ENCODE measurements at regions not wholly inside any gene's neighbourhood (a gene's known extent, or its start where the extent isn't known, plus 50 kb on each side); places are given as distances from the start of the nearest gene placed in this dataset.

GRCh38 chr16:65289022-65289421 is 167.2 kb upstream of the CDH11 start:
- no peaks in the 10 kb centered on the region for H3K9me3 ChIP-seq (ENCODE audit: insufficient read depth, low read depth, low read length)
- no peak overlapping the region for H3K9ac ChIP-seq (ENCODE audit: low read length)
- H2AFZ ChIP-seq (ENCODE audit: low read depth, low read length): no peak overlapping the region
- TF ChIP-seq EZH2 (IDR thresholded peaks at IDR 0.05; ENCODE audit: insufficient read depth, low read length): no peak
- no peak for TF ChIP-seq CTCF (IDR thresholded peaks at IDR 0.05; ENCODE audit: insufficient read depth, low read depth, low read length)
- H3K27ac ChIP-seq (ENCODE audit: low read depth, low read length): no peak overlapping the region
- Mint-ChIP-seq H3K9me3 (ENCODE audit: unreplicated experiment) (no peaks in the 10 kb centered on the region), H3K4me1 (ENCODE audit: low read depth, unreplicated experiment) (peaks cover 19% of the 10 kb centered on the region), H3K27me3 (ENCODE audit: low read depth, unreplicated experiment) (peaks cover 8% of the 10 kb centered on the region), H3K4me3 (ENCODE audit: unreplicated experiment) (no peak overlapping the region), H3K27ac (ENCODE audit: unreplicated experiment) (no peak overlapping the region), H3K36me3 (ENCODE audit: low read depth, unreplicated experiment) (peaks cover 1% of the 10 kb centered on the region)
- H3K36me3 ChIP-seq (ENCODE audit: insufficient read depth, low read length): no peaks in the 10 kb centered on the region
- H3K27me3 ChIP-seq (ENCODE audit: insufficient read depth, low read length): no peaks in the 10 kb centered on the region
- no peak for DNase-seq (ENCODE audit: low read depth)
- H4K20me1 ChIP-seq (ENCODE audit: insufficient read depth, low read length): no peaks in the 10 kb centered on the region
- H3K4me1 ChIP-seq (ENCODE audit: insufficient read depth, low read length): peaks cover 6% of the 10 kb centered on the region
- no peaks in the 10 kb centered on the region for H3K79me2 ChIP-seq (ENCODE audit: insufficient read depth, low read length)
- no peak overlapping the region for H3K4me2 ChIP-seq (ENCODE audit: low read length)
- H3K4me3 ChIP-seq (ENCODE audit: insufficient read depth, low read depth, low read length): no peak overlapping the region
- FAIRE-seq: no peak

GRCh38 chr16:65287307-65287706 is 165.4 kb upstream of the CDH11 start:
- DNase-seq (ENCODE audit: low read depth): no peak
- no peak overlapping the region for H3K27ac Mint-ChIP-seq (ENCODE audit: unreplicated experiment)
- Histone ChIP-seq H3K36me3 (ENCODE audit: insufficient read depth, low read length) (no peaks in the 10 kb centered on the region), H3K27ac (ENCODE audit: low read depth, low read length) (no peak overlapping the region), H3K79me2 (ENCODE audit: insufficient read depth, low read length) (no peaks in the 10 kb centered on the region), H3K9ac (ENCODE audit: low read length) (no peak overlapping the region), H3K4me1 (ENCODE audit: insufficient read depth, low read length) (peaks cover 6% of the 10 kb centered on the region), H3K4me3 (ENCODE audit: insufficient read depth, low read depth, low read length) (no peak overlapping the region), H2AFZ (ENCODE audit: low read depth, low read length) (no peak overlapping the region), H3K4me2 (ENCODE audit: low read length) (no peak overlapping the region), H3K9me3 (ENCODE audit: insufficient read depth, low read depth, low read length) (no peaks in the 10 kb centered on the region), H3K27me3 (ENCODE audit: insufficient read depth, low read length) (no peaks in the 10 kb centered on the region), H4K20me1 (ENCODE audit: insufficient read depth, low read length) (no peaks in the 10 kb centered on the region)
- no peak for FAIRE-seq
- peaks cover 4% of the 10 kb centered on the region for H3K27me3 Mint-ChIP-seq (ENCODE audit: low read depth, unreplicated experiment)
- no peak overlapping the region for H3K4me3 Mint-ChIP-seq (ENCODE audit: unreplicated experiment)
- TF ChIP-seq CTCF (IDR thresholded peaks at IDR 0.05; ENCODE audit: insufficient read depth, low read depth, low read length): no peak
- H3K9me3 Mint-ChIP-seq (ENCODE audit: unreplicated experiment): no peaks in the 10 kb centered on the region
- H3K36me3 Mint-ChIP-seq (ENCODE audit: low read depth, unreplicated experiment): peaks cover 1% of the 10 kb centered on the region
- H3K4me1 Mint-ChIP-seq (ENCODE audit: low read depth, unreplicated experiment): peaks cover 28% of the 10 kb centered on the region

GRCh38 chr16:65285128-65286048 is 163.5 kb upstream of the CDH11 start:
- TF ChIP-seq CTCF (IDR thresholded peaks at IDR 0.05; ENCODE audit: insufficient read depth, low read depth, low read length) (no peak), EZH2 (IDR thresholded peaks at IDR 0.05; ENCODE audit: insufficient read depth, low read length) (no peak)
- H3K27ac ChIP-seq (ENCODE audit: low read depth, low read length): no peak overlapping the region
- Mint-ChIP-seq H3K27ac (ENCODE audit: unreplicated experiment) (no peak overlapping the region), H3K4me3 (ENCODE audit: unreplicated experiment) (no peak overlapping the region), H3K27me3 (ENCODE audit: low read depth, unreplicated experiment) (peaks cover 4% of the 10 kb centered on the region), H3K4me1 (ENCODE audit: low read depth, unreplicated experiment) (peaks cover 28% of the 10 kb centered on the region), H3K36me3 (ENCODE audit: low read depth, unreplicated experiment) (peaks cover 1% of the 10 kb centered on the region), H3K9me3 (ENCODE audit: unreplicated experiment) (no peaks in the 10 kb centered on the region)
- no peak overlapping the region for H3K9ac ChIP-seq (ENCODE audit: low read length)
- H4K20me1 ChIP-seq (ENCODE audit: insufficient read depth, low read length): no peaks in the 10 kb centered on the region
- H3K9me3 ChIP-seq (ENCODE audit: insufficient read depth, low read depth, low read length): no peaks in the 10 kb centered on the region
- FAIRE-seq: no peak
- H3K79me2 ChIP-seq (ENCODE audit: insufficient read depth, low read length): no peaks in the 10 kb centered on the region
- no peaks in the 10 kb centered on the region for H3K36me3 ChIP-seq (ENCODE audit: insufficient read depth, low read length)
- peak overlapping the region; percentile 47 for H3K4me2 ChIP-seq (ENCODE audit: low read length)
- peaks cover 6% of the 10 kb centered on the region for H3K4me1 ChIP-seq (ENCODE audit: insufficient read depth, low read length)
- H3K27me3 ChIP-seq (ENCODE audit: insufficient read depth, low read length): no peaks in the 10 kb centered on the region
- no peak overlapping the region for H3K4me3 ChIP-seq (ENCODE audit: insufficient read depth, low read depth, low read length)
- no peak overlapping the region for H2AFZ ChIP-seq (ENCODE audit: low read depth, low read length)
- peak; percentile 42 for DNase-seq (ENCODE audit: low read depth)
